KMS-11 (cell line): ENCODE measurements at regions not wholly inside any gene's neighbourhood (a gene's known extent, or its start where the extent isn't known, plus 50 kb on each side); places are given as distances from the start of the nearest gene placed in this dataset.

Experiments
- H2AFZ ChIP-seq: fragments of 200-600 bp; sonication (generic); 2 replicates; pipeline ENCODE4 v1.6.1; 2016; ENCODE audit warnings: antibody characterized with exemption, mixed run types, low read depth
- H3K27ac ChIP-seq: fragments of 200-600 bp; sonication (generic); 2 replicates; pipeline ENCODE4 v1.6.1; 2016; ENCODE audit warnings: mild to moderate bottlenecking, mixed run types
- H3K27me3 ChIP-seq: fragments of 200-600 bp; sonication (generic); 2 replicates; pipeline ENCODE4 v1.6.1; 2017; ENCODE audit warnings: mild to moderate bottlenecking, low read depth, mixed run types, moderate library complexity; ENCODE audit not compliant: insufficient read depth
- H3K36me3 ChIP-seq: fragments of 200-600 bp; sonication (generic); 2 replicates; pipeline ENCODE4 v1.6.1; 2017; ENCODE audit warnings: mild to moderate bottlenecking, mixed run types; ENCODE audit not compliant: insufficient read depth
- H3K4me1 ChIP-seq: fragments of 200-600 bp; sonication (generic); 2 replicates; pipeline ENCODE4 v1.6.1; 2016; ENCODE audit warnings: mild to moderate bottlenecking, low read depth, mixed run types; ENCODE audit not compliant: poor library complexity, severe bottlenecking
- H3K4me2 ChIP-seq: fragments of 200-600 bp; sonication (generic); 2 replicates; pipeline ENCODE4 v1.7.0; 2016; ENCODE audit warnings: mild to moderate bottlenecking, mixed run types
- H3K4me3 ChIP-seq: fragments of 200-600 bp; sonication (generic); IDR thresholded peaks from 2 replicates; pipeline ENCODE4 v1.6.1; 2017; ENCODE audit warnings: low read depth, low read length, mixed read lengths; ENCODE audit not compliant: insufficient read depth
- H3K79me2 ChIP-seq: fragments of 200-600 bp; sonication (generic); 2 replicates; pipeline ENCODE4 v1.6.1; 2016; ENCODE audit warnings: low read depth, mixed run types; ENCODE audit not compliant: insufficient read depth
- H3K9ac ChIP-seq: fragments of 200-600 bp; sonication (generic); 2 replicates; pipeline ENCODE4 v1.6.1; 2016; ENCODE audit warnings: mild to moderate bottlenecking, mixed run types
- H4K20me1 ChIP-seq: fragments of 200-600 bp; sonication (generic); 2 replicates; pipeline ENCODE4 v1.6.1; 2016; ENCODE audit warnings: mild to moderate bottlenecking, mixed run types; ENCODE audit not compliant: insufficient read depth
- TF ChIP-seq, protein P1 (sequence below): fragments of 200-600 bp; sonication (generic); conservative IDR thresholded peaks from 2 replicates; pipeline ENCODE4 v1.6.1; 2017; ENCODE audit warnings: low read depth, mild to moderate bottlenecking, antibody characterized with exemption, low read length, moderate library complexity, mixed read lengths

DNA sequence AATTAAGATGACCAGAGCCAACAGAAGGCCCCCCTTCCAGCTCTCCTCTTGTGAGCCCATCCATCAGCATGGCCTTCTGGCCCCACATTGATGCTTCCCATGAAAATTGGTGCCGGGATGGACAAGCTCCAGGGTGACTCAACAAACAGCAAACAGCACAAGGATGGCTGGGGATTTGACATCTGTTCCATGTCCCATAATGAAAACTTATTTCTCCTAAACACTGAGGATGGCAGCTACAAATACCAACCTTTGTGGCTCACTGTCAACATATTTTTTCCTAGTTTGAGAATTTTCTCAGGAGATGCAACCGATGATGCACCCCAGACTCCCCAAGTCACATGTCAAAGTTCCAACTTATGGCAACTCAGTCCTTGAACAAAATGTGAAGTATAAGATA lies 169.6 kb upstream of the SIX2 start:
- TF ChIP-seq, protein P1, sequence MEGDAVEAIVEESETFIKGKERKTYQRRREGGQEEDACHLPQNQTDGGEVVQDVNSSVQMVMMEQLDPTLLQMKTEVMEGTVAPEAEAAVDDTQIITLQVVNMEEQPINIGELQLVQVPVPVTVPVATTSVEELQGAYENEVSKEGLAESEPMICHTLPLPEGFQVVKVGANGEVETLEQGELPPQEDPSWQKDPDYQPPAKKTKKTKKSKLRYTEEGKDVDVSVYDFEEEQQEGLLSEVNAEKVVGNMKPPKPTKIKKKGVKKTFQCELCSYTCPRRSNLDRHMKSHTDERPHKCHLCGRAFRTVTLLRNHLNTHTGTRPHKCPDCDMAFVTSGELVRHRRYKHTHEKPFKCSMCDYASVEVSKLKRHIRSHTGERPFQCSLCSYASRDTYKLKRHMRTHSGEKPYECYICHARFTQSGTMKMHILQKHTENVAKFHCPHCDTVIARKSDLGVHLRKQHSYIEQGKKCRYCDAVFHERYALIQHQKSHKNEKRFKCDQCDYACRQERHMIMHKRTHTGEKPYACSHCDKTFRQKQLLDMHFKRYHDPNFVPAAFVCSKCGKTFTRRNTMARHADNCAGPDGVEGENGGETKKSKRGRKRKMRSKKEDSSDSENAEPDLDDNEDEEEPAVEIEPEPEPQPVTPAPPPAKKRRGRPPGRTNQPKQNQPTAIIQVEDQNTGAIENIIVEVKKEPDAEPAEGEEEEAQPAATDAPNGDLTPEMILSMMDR: no peak
- no peak overlapping the region for H3K4me2 ChIP-seq

DNA sequence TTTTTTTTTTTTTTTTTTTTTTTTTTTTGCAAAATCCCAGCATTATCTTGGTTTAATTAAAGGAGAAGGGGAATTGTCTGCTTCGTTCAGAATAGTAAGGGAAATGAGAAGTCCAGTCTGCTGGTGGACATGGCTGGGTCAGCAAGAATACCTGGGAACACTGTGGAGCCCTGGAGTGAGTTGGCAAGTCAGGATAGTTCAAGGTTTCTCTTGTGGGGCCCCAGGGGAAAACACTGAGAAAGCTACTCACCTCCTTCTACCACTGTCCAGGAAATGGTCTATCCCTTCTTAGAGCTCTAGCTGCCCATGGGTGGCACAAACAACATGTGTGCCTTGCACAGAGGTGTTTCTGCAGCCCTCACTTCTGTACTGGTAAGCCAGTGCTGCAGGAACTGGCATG lies 169.1 kb upstream of the SIX2 start:
- Histone ChIP-seq H3K9ac (no peak overlapping the region), H3K4me1 (no peaks in the 10 kb centered on the region), H3K36me3 (no peaks in the 10 kb centered on the region), H3K79me2 (no peaks in the 10 kb centered on the region), H2AFZ (no peak overlapping the region), H3K4me3 (no peak overlapping the region), H3K4me2 (no peak overlapping the region), H3K27ac (no peak overlapping the region), H4K20me1 (no peaks in the 10 kb centered on the region), H3K27me3 (no peaks in the 10 kb centered on the region)
- TF ChIP-seq, protein P1: no peak

More for the DNA sequence above, 169.6 kb upstream of the SIX2 start:
- H4K20me1 ChIP-seq: no peaks in the 10 kb centered on the region
- no peak overlapping the region for H3K27ac ChIP-seq
- no peak overlapping the region for H2AFZ ChIP-seq
- H3K4me3 ChIP-seq: no peak overlapping the region
- no peak overlapping the region for H3K9ac ChIP-seq
- H3K4me1 ChIP-seq: no peaks in the 10 kb centered on the region
- H3K27me3 ChIP-seq: no peaks in the 10 kb centered on the region
- H3K36me3 ChIP-seq: no peaks in the 10 kb centered on the region
- no peaks in the 10 kb centered on the region for H3K79me2 ChIP-seq

DNA sequence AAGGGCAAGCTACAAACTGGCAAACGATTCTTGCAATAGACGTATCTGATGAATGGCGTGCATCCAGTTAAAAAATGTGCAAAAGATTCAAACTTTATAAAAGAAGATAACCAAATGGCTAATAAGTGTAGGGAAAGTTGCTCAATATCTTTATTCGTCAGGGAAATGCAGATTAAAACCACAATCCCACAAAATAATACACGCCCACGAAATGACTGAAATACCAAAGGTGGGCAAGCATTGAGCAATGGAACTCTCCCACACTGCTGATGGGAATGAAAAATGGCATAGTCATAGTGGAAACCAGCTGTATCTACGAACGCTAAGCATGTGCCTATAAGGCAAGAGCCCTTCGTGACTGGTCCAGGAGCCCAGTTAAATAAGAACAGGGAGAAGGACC lies 168.6 kb upstream of the SIX2 start:
- no peaks in the 10 kb centered on the region for H4K20me1 ChIP-seq
- no peak overlapping the region for H3K4me3 ChIP-seq
- no peaks in the 10 kb centered on the region for H3K4me1 ChIP-seq
- H3K36me3 ChIP-seq: no peaks in the 10 kb centered on the region
- no peak overlapping the region for H2AFZ ChIP-seq
- H3K4me2 ChIP-seq: no peak overlapping the region
- H3K27ac ChIP-seq: no peak overlapping the region
- H3K9ac ChIP-seq: no peak overlapping the region
- no peaks in the 10 kb centered on the region for H3K27me3 ChIP-seq
- TF ChIP-seq, protein P1: no peak
- no peaks in the 10 kb centered on the region for H3K79me2 ChIP-seq

DNA sequence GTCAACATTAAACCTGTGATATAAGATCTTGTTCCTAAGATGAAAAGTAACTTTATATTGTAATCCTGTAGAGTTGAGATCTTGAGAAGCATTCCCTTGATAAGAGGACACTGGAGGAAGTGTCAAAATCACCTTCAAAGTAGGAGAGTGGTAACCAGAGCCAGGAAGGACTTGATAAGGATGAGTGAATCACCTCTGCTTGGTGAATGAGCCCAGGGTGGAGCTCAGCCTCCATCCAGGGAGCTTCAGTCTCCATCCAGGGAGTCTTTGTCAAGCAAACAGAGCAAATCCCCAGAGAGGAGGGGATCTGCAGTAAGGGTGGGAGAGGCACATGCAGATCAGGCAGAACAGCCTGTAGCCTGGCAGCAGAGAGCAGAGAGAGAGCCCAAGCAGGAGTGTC lies 167.1 kb upstream of the SIX2 start:
- no peak overlapping the region for H2AFZ ChIP-seq
- TF ChIP-seq, protein P1: no peak
- no peak overlapping the region for H3K27ac ChIP-seq
- H3K4me1 ChIP-seq: no peaks in the 10 kb centered on the region
- no peaks in the 10 kb centered on the region for H4K20me1 ChIP-seq
- H3K36me3 ChIP-seq: no peaks in the 10 kb centered on the region
- H3K4me3 ChIP-seq: no peak overlapping the region
- H3K79me2 ChIP-seq: no peaks in the 10 kb centered on the region
- H3K4me2 ChIP-seq: no peak overlapping the region
- no peak overlapping the region for H3K9ac ChIP-seq
- no peaks in the 10 kb centered on the region for H3K27me3 ChIP-seq
